Immature natural killer cell (primary cell): ENCODE measurements at regions not wholly inside any gene's neighbourhood (a gene's known extent, or its start where the extent isn't known, plus 50 kb on each side); places are given as distances from the start of the nearest gene placed in this dataset.

Experiments
- DNase-seq, 3 donors: peaks; one replicate each; pipeline ENCODE4 v3.0.0; 2022; ENCODE audit warnings: mixed read lengths in 1 of 3
- H3K27ac Mint-ChIP-seq, 6 donors: one replicate each; pipeline ENCODE4 v1.8.0; 2020; ENCODE audit warnings: mixed read lengths in 6 of 6, mild to moderate bottlenecking in 5 of 6, inconsistent platforms in 4 of 6, moderate library complexity in 3 of 6
- H3K27me3 Mint-ChIP-seq, 3 donors: one replicate each; pipeline ENCODE4 v1.8.0; 2020 to 2021; ENCODE audit warnings: low read depth in 3 of 3, mild to moderate bottlenecking in 3 of 3, mixed read lengths in 3 of 3, moderate library complexity in 3 of 3, inconsistent platforms in 1 of 3
- H3K36me3 Mint-ChIP-seq, 3 donors: one replicate each; pipeline ENCODE4 v1.8.0; 2020; ENCODE audit warnings: mixed read lengths in 3 of 3, inconsistent platforms in 2 of 3, mild to moderate bottlenecking in 2 of 3
- H3K4me1 Mint-ChIP-seq, 2 donors: one replicate each; pipeline ENCODE4 v1.8.0; 2020; ENCODE audit warnings: inconsistent platforms in 2 of 2, mild to moderate bottlenecking in 2 of 2, mixed read lengths in 2 of 2, moderate library complexity in 1 of 2
- H3K4me3 Mint-ChIP-seq, 5 donors: one replicate each; pipeline ENCODE4 v1.8.0; 2020; ENCODE audit warnings: mild to moderate bottlenecking in 5 of 5, mixed read lengths in 5 of 5, inconsistent platforms in 3 of 5, moderate library complexity in 3 of 5
- H3K9me3 Mint-ChIP-seq, 6 donors: one replicate each; pipeline ENCODE4 v1.8.0; 2020; ENCODE audit warnings: mild to moderate bottlenecking in 6 of 6, mixed read lengths in 6 of 6, inconsistent platforms in 4 of 6, moderate library complexity in 3 of 6

- DNase-seq, result no peak
- peaks cover 0 to 24% (median 6%) of the 10 kb centered on the region in 6 donors for H3K9me3 Mint-ChIP-seq
- no peak overlapping the region for H3K4me3 Mint-ChIP-seq
- H3K4me1 Mint-ChIP-seq, result no peaks in the 10 kb centered on the region
- no peaks in the 10 kb centered on the region for H3K27me3 Mint-ChIP-seq
- no peak overlapping the region for H3K27ac Mint-ChIP-seq
- no peaks in the 10 kb centered on the region for H3K36me3 Mint-ChIP-seq
Observed at GRCh38 chr3:67176396-67176795, 178.3 kb downstream of the KBTBD8 start.

DNA sequence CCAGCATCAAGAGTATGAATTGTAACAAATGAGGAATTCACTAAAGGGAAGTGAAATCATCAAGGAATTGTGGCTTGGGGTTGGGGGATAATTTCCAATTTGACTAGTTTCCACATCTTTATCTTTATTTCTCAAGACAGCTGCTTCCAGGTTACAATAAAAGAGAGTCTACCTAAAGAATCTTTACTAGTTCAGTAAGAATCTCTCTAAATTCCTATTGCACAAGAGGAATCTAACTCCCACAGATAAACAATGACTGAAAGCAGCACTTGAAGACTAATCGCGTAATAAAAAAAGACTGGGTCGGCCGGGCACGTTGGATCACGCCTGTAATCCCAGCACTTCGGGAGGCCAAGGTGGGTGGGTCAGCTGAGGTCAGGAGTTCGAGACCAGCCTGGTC is 194.4 kb downstream of the KBTBD8 start:
- DNase-seq, result no peak
- no peak overlapping the region for H3K4me3 Mint-ChIP-seq
- H3K36me3 Mint-ChIP-seq, result no peaks in the 10 kb centered on the region
- H3K9me3 Mint-ChIP-seq, result peaks cover 0 to 6% (median 0%) of the 10 kb centered on the region in 6 donors
- no peak overlapping the region for H3K27ac Mint-ChIP-seq
- peaks cover 0 to 2% (median 2%) of the 10 kb centered on the region in 3 donors for H3K27me3 Mint-ChIP-seq
- no peaks in the 10 kb centered on the region for H3K4me1 Mint-ChIP-seq

DNA sequence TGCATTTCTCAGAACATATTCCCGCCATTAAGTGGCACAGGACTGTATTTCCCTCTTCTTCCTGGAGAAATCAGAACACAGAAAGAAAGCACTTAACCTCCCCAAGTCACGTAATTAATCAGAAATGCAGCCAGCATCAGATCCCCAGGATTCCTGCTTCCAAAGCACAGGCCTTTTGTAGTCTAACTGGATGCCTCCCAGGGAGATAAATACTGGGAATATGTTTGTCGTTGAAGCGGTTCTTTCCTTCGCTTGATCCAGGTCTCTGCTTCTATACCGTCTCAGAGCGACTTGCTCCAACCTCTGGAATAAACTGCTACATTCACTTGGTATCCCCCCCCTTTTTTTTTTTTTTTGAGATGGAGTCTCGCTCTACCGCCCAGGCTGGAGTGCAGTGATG is 198.6 kb downstream of the KBTBD8 start:
- no peak overlapping the region for H3K4me3 Mint-ChIP-seq
- peaks cover 0 to 2% (median 2%) of the 10 kb centered on the region in 3 donors for H3K27me3 Mint-ChIP-seq
- peaks cover 0 to 1% (median 0%) of the 10 kb centered on the region in 6 donors for H3K9me3 Mint-ChIP-seq
- no peaks in the 10 kb centered on the region for H3K36me3 Mint-ChIP-seq
- H3K27ac Mint-ChIP-seq, result no peak overlapping the region
- no peaks in the 10 kb centered on the region for H3K4me1 Mint-ChIP-seq
- no peak for DNase-seq

GRCh38 chr3:67198374-67198773 is 200.3 kb downstream of the KBTBD8 start:
- peaks cover 0 to 2% (median 0%) of the 10 kb centered on the region in 3 donors for H3K27me3 Mint-ChIP-seq
- H3K9me3 Mint-ChIP-seq, result peaks cover 0 to 1% (median 0%) of the 10 kb centered on the region in 6 donors
- no peaks in the 10 kb centered on the region for H3K36me3 Mint-ChIP-seq
- H3K4me1 Mint-ChIP-seq, result no peaks in the 10 kb centered on the region
- no peak overlapping the region for H3K4me3 Mint-ChIP-seq
- H3K27ac Mint-ChIP-seq, result no peak overlapping the region
- no peak for DNase-seq

DNA sequence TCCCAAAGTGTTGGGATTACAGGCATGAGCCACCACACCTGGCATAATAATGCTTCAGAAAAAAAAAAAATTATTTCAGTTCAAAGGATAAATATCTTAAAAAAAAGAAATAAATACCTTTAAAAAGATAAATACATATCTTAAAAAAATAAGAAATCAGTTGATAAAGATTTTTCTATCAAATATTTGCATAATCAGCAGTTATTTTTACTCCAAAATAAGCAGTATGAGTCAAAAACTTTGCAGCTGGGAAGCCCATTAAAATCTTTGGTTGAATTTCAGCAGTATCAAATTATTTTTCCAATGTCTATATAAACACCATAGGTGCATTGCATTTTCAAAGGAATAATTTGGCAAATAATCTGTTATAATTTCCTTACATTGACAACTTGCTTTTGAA is 202.5 kb downstream of the KBTBD8 start:
- H3K36me3 Mint-ChIP-seq, result no peaks in the 10 kb centered on the region

DNA sequence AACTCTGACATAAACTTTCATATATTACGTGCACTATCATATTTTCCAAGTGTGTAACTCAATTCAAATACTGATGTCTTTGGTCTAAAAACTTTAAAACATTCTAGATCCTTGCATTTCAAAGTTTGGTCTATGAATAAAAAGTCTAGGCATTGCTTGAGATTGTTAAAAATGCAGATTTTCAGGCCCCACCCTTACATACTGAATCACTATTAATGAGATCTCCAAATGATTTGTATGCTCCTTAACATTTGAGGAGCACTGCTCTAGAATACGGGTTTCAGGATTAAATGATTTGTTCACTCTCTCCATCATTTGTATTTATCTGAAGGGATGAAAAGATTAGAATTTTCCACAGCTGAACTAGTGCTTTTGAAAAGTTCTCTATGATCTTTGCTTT is 202.9 kb downstream of the KBTBD8 start:
- Mint-ChIP-seq H3K36me3 (no peaks in the 10 kb centered on the region), H3K27me3 (peaks cover 0 to 2% (median 0%) of the 10 kb centered on the region in 3 donors), H3K9me3 (peaks cover 0 to 2% (median 0%) of the 10 kb centered on the region in 6 donors), H3K4me1 (no peaks in the 10 kb centered on the region), H3K4me3 (no peak overlapping the region), H3K27ac (no peak overlapping the region)
- no peak for DNase-seq

More for the DNA sequence above, 202.5 kb downstream of the KBTBD8 start:
- Mint-ChIP-seq H3K9me3 (peaks cover 0 to 2% (median 0%) of the 10 kb centered on the region in 6 donors), H3K4me1 (no peaks in the 10 kb centered on the region), H3K27me3 (peaks cover 0 to 2% (median 0%) of the 10 kb centered on the region in 3 donors), H3K4me3 (no peak overlapping the region), H3K27ac (no peak overlapping the region)
- DNase-seq, result no peak

GRCh38 chr3:67202053-67202452 is 203.9 kb downstream of the KBTBD8 start:
- DNase-seq, result no peak
- Mint-ChIP-seq H3K4me1 (no peaks in the 10 kb centered on the region), H3K4me3 (no peak overlapping the region)

DNA sequence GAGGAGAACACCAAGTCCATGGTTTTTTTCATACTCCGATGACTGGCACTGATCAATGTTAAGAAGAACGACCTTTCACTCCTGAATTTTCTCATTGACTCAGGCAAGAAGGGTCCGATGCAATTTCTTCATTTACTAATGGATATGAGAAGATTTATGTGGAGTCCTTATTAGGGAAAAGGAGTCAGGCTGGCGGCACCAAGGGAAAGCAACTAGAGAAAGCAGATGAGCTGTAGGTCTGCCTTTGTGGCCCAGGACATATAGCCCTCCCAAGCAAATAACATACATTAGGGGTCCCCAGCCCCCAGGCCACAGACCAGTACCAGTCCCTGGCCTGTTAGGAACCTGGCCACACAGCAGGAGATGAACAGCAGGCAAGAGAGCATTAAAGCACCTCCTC is 206.8 kb downstream of the KBTBD8 start:
- Mint-ChIP-seq H3K27me3 (peaks cover 0 to 2% (median 0%) of the 10 kb centered on the region in 3 donors), H3K4me3 (no peak overlapping the region), H3K9me3 (peaks cover 0 to 3% (median 0%) of the 10 kb centered on the region in 6 donors), H3K36me3 (no peaks in the 10 kb centered on the region), H3K27ac (no peak overlapping the region), H3K4me1 (no peaks in the 10 kb centered on the region)
- no peak for DNase-seq

More at GRCh38 chr3:67202053-67202452, 203.9 kb downstream of the KBTBD8 start:
- Mint-ChIP-seq H3K9me3 (peaks cover 0 to 2% (median 0%) of the 10 kb centered on the region in 6 donors), H3K27ac (no peak overlapping the region), H3K36me3 (no peaks in the 10 kb centered on the region), H3K27me3 (no peaks in the 10 kb centered on the region)

DNA sequence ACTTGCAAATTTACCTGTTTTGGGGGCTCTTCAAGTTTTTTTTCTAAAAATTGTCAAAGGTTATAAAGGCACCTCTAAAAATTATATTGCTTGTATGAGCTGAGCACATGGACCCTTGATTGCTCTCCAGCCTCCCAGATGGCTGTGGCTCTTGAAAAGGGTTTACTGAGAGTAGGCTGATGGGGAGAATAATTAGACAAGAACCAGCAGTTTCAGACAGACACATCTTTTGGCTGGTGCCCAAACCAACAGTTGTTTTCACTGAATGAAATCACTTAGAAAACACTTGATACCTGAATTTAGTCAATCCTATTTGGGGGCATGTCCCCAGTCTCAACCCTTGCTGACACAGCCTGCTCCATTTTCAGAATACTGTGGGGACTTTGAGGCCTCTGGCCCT is 217.6 kb downstream of the KBTBD8 start:
- H3K4me3 Mint-ChIP-seq, result no peak overlapping the region
- no peak for DNase-seq
- peaks cover 0 to 2% (median 0%) of the 10 kb centered on the region in 3 donors for H3K27me3 Mint-ChIP-seq
- H3K9me3 Mint-ChIP-seq, result peaks cover 0 to 10% (median 0%) of the 10 kb centered on the region in 6 donors
- no peaks in the 10 kb centered on the region for H3K36me3 Mint-ChIP-seq
- no peaks in the 10 kb centered on the region for H3K4me1 Mint-ChIP-seq
- H3K27ac Mint-ChIP-seq, result no peak overlapping the region

DNA sequence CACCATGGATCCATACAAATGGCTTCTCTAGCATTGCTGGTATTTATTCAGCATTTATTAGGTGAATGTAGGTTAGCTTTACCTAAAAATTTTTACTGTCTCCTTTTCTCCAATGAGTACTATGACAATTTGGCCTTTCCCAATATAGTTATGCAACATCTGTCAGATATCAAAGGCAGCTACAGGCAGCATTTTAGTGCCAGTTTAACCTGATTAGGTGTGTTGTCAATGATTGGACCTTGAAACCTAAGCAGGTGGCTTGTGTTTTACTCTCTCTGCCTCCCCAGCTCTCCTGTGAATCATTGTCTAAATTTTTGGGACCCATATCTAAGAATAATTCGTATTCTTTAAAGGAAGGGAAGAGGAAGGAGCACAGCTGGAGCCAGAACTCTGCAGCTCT is 228.9 kb downstream of the KBTBD8 start:
- DNase-seq, result no peak
- Mint-ChIP-seq H3K36me3 (no peaks in the 10 kb centered on the region), H3K27ac (no peak overlapping the region), H3K4me3 (no peak overlapping the region), H3K4me1 (no peaks in the 10 kb centered on the region), H3K27me3 (peaks cover 1 to 4% (median 2%) of the 10 kb centered on the region in 3 donors), H3K9me3 (peaks cover 0 to 5% (median 0%) of the 10 kb centered on the region in 6 donors)

- Mint-ChIP-seq H3K4me3 (no peak overlapping the region), H3K4me1 (no peaks in the 10 kb centered on the region), H3K9me3 (peaks cover 0 to 8% (median 0%) of the 10 kb centered on the region in 6 donors), H3K36me3 (no peaks in the 10 kb centered on the region), H3K27me3 (peaks cover 1 to 4% (median 3%) of the 10 kb centered on the region in 3 donors), H3K27ac (no peak overlapping the region)
- DNase-seq, result no peak
Observed at GRCh38 chr3:67228136-67228535, 230.0 kb downstream of the KBTBD8 start.

- no peak overlapping the region for H3K27ac Mint-ChIP-seq
- H3K4me1 Mint-ChIP-seq, result no peaks in the 10 kb centered on the region
- no peak for DNase-seq
- H3K4me3 Mint-ChIP-seq, result no peak overlapping the region
- H3K9me3 Mint-ChIP-seq, result peaks cover 0 to 8% (median 0%) of the 10 kb centered on the region in 6 donors
- H3K27me3 Mint-ChIP-seq, result peaks cover 1 to 3% (median 2%) of the 10 kb centered on the region in 3 donors
- H3K36me3 Mint-ChIP-seq, result no peaks in the 10 kb centered on the region
Observed at GRCh38 chr3:67232642-67233041, 234.5 kb downstream of the KBTBD8 start.

- H3K36me3 Mint-ChIP-seq, result no peaks in the 10 kb centered on the region
- H3K27ac Mint-ChIP-seq, result no peak overlapping the region
- no peaks in the 10 kb centered on the region for H3K4me1 Mint-ChIP-seq
- no peak overlapping the region for H3K4me3 Mint-ChIP-seq
- peaks cover 0 to 14% (median 0%) of the 10 kb centered on the region in 6 donors for H3K9me3 Mint-ChIP-seq
- peaks cover 0 to 2% (median 0%) of the 10 kb centered on the region in 3 donors for H3K27me3 Mint-ChIP-seq
- no peak for DNase-seq
Observed at GRCh38 chr3:67239353-67239752, 241.2 kb downstream of the KBTBD8 start.

DNA sequence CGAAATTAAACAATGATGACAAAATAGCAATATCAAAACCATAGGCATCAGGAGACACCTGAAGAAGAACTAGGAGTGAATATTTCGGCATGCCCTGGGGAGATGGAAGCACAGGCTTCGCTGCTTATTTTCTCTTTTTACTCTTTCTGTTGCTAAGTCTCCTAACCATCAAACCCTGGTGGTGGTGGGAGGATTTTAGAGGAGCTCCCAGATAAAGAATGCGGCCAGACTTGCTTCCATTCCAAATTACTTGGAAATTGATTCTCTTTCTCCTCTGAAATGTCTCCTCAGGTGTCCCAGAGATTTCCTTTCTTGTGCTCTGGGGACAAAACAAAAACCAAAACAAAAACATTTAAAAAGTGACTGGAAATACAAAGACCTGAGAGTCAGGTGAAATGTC is 243.0 kb downstream of the KBTBD8 start:
- H3K27ac Mint-ChIP-seq, result no peak overlapping the region
- H3K9me3 Mint-ChIP-seq, result peaks cover 0 to 14% (median under 1%) of the 10 kb centered on the region in 6 donors

DNA sequence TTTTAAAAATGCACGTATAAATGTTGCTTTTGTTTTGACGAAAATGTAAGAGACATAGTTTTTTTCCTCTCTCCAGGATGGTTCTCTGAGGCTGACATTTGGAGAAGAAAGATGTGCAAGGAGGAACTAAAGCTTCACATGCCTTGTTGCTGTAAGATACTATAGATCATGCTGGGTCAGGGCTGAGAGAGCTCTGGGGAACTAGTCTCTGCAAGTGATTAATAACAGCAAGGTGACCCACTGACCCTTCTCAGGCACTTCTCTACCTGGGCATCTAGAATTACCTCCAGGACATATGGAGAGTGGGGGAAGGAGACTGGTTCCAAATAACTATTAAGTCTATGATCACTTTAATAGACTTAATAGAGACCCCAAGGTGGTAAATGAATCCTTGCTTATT is 246.0 kb downstream of the KBTBD8 start:
- Mint-ChIP-seq H3K36me3 (no peaks in the 10 kb centered on the region), H3K9me3 (peaks cover 0 to 19% (median under 1%) of the 10 kb centered on the region in 6 donors), H3K27me3 (peaks cover 0 to 2% (median 1%) of the 10 kb centered on the region in 3 donors), H3K4me3 (no peak overlapping the region), H3K4me1 (no peaks in the 10 kb centered on the region), H3K27ac (no peak overlapping the region)
- DNase-seq, result no peak

More for the DNA sequence above, 243.0 kb downstream of the KBTBD8 start:
- no peak overlapping the region for H3K4me3 Mint-ChIP-seq
- no peaks in the 10 kb centered on the region for H3K36me3 Mint-ChIP-seq
- no peak for DNase-seq
- H3K27me3 Mint-ChIP-seq, result peaks cover 0 to 2% (median 0%) of the 10 kb centered on the region in 3 donors
- no peaks in the 10 kb centered on the region for H3K4me1 Mint-ChIP-seq
